ENCODE measurements at regions not wholly inside any gene's neighbourhood (a gene's known extent, or its start where the extent isn't known, plus 50 kb on each side); places are given as distances from the start of the nearest gene placed in this dataset.

DNA sequence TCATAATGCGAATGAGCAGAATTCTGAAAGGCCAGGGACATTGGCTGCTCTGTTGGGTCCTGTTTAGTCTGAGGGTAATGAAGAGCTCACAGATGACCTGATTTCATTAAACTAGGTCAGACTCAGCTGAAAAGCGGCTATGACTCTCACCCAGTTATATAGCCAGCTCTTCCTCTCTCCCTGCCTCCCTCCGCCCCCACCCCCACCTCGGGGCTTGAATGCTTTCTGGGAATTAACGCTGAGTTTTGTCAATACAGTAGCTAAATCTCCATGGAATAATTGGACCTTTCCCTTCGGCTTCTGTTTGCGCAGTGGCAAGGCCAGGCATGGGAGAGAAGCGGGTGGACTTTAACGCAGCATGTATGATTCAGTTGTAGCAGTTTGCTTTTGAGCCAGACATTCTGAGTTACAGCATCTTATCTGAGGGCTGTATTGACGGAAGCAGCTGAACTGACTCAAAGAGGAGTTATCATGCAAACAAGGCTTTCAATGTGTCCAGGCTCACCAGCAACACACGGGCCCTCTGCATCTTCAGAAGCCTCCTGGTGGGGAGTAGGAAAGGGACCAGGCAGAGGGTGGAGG lies 110.6 kb downstream of the MYCN start:
- H3K9me3 ChIP-seq (ENCODE audit: control insufficient read depth, insufficient read depth, low read length) = peaks cover 27% of the 10 kb centered on the region
- H3K4ac ChIP-seq (ENCODE audit: low read depth, low read length) = no peak overlapping the region
- no peak overlapping the region for H3K27ac ChIP-seq (ENCODE audit: insufficient read depth, low read length)
- H2BK5ac ChIP-seq (ENCODE audit: low read depth, low read length, poor library complexity, severe bottlenecking) = no peak overlapping the region
- H3K27me3 ChIP-seq (ENCODE audit: control insufficient read depth, insufficient read depth, low read length) = no peaks in the 10 kb centered on the region
- no peak overlapping the region for H2BK20ac ChIP-seq (ENCODE audit: low read depth, low read length)
- no peak overlapping the region for H3K4me2 ChIP-seq (ENCODE audit: low read depth, low read length)
- H4K5ac ChIP-seq (ENCODE audit: low read depth, low read length) = no peak overlapping the region
- H3K79me1 ChIP-seq (ENCODE audit: low read depth in 1 of 2, low read length in 2 of 2) = no peaks in the 10 kb centered on the region
- ChIA-PET POLR2A (ENCODE audit: unreplicated experiment) (no interaction called here), CTCF (no interaction called here)
- H3K18ac ChIP-seq (ENCODE audit: low read depth, low read length) = no peak overlapping the region
- no peak overlapping the region for H4K8ac ChIP-seq (ENCODE audit: low read depth in 2 of 2, low read length in 2 of 2)
- no peak overlapping the region for H2AK5ac ChIP-seq (ENCODE audit: low read depth, low read length)
- no peak overlapping the region for H3K4me3 ChIP-seq (ENCODE audit: insufficient read depth, low read depth, low read length)
- H4K20me1 ChIP-seq (ENCODE audit: insufficient read depth, low read length) = no peaks in the 10 kb centered on the region
- no peak overlapping the region for H3K56ac ChIP-seq (ENCODE audit: extremely low read depth, insufficient read depth, low read length)
- H2BK120ac ChIP-seq (ENCODE audit: low read depth, low read length) = no peak overlapping the region
- no peak overlapping the region for H3K14ac ChIP-seq (replicated peaks; ENCODE audit: low read depth, low read length)
- dilution Hi-C loops (cut with HindIII; ENCODE audit: low sequenced_read_pairs, unreplicated experiment) (no loop called here), in situ Hi-C loops (cut with MboI; ENCODE audit: low sequenced_read_pairs) (no loop called here), intact Hi-C loops (cut with micrococcal nuclease) (no loop called here)
- H2BK15ac ChIP-seq (ENCODE audit: low read depth, low read length) = no peak overlapping the region
- H3K4me1 ChIP-seq (ENCODE audit: control insufficient read depth, insufficient read depth, low read length) = no peaks in the 10 kb centered on the region
- H3K9ac ChIP-seq (ENCODE audit: low read depth, low read length) = no peak overlapping the region
- no peak overlapping the region for H2AK9ac ChIP-seq (replicated peaks; ENCODE audit: low read depth, low read length, poor library complexity)
- ATAC-seq (ENCODE audit: low read depth) = no peak
- no peaks in the 10 kb centered on the region for H3K36me3 ChIP-seq (ENCODE audit: control insufficient read depth, insufficient read depth, low read length)
- no peak for DNase-seq
- H2AFZ ChIP-seq (replicated peaks; ENCODE audit: low read length, poor library complexity) = no peak overlapping the region
- TF ChIP-seq MAZ (IDR thresholded peaks at IDR 0.05; ENCODE audit: borderline replicate concordance, low read depth, low read length) (no peak), POLR2A (IDR thresholded peaks at IDR 0.05; ENCODE audit: low read depth, low read length) (no peak), RCOR1 (IDR thresholded peaks at IDR 0.05; ENCODE audit: insufficient replicate concordance, low read length) (no peak)
- no peak overlapping the region for H3K23ac ChIP-seq (ENCODE audit: low read depth, low read length)
- no peaks in the 10 kb centered on the region for H3K9me1 ChIP-seq (ENCODE audit: insufficient read depth, low read length)
- WGBS, 2 experiments (ENCODE audit: extremely low coverage in 2 of 2, insufficient read length in 1 of 2) = 63% methylated on average over 3 of the region's 11 CpGs; no CpG with 5 or more reads in 1 of the 2 experiments
- BruUV-seq (replicated peaks) = no TSS peak
- no peak overlapping the region for H4K91ac ChIP-seq (ENCODE audit: insufficient read depth, low read depth, low read length)

All from IMR-90 (cell line).